ENCODE measurements at regions not wholly inside any gene's neighbourhood (a gene's known extent, or its start where the extent isn't known, plus 50 kb on each side); places are given as distances from the start of the nearest gene placed in this dataset.
"Not testable (repeated sequence)": the region's sequence is repeated elsewhere in the genome, so short reads cannot be mapped to it uniquely, and the experiment has no call there.

GRCh38 chr4:189622574-189622973 is 318.1 kb upstream of the FRG1 start:
- not testable (repeated sequence) for TF ChIP-seq POLR2A, CTCF (IDR thresholded peaks at IDR 0.05)
